Trophoblast cell (in vitro differentiated cells and primary cell): ENCODE measurements at regions not wholly inside any gene's neighbourhood (a gene's known extent, or its start where the extent isn't known, plus 50 kb on each side); places are given as distances from the start of the nearest gene placed in this dataset.

Experiments
- DNase-seq, 2 donors: peaks; one replicate each; pipeline ENCODE4 v3.0.0-alpha.2; 2016
- H2AFZ ChIP-seq: 2 replicates; pipeline ENCODE4 v1.6.1; 2013; ENCODE audit warnings: low read length, moderate library complexity, mild to moderate bottlenecking; ENCODE audit not compliant: insufficient read depth, poor library complexity
- H2AK5ac ChIP-seq: 2 replicates; pipeline ENCODE4 v1.6.1; 2013; ENCODE audit warnings: mild to moderate bottlenecking, low read length
- H2BK120ac ChIP-seq: 2 replicates; pipeline ENCODE4 v1.6.1; 2013; ENCODE audit warnings: low read length, mild to moderate bottlenecking, moderate library complexity; ENCODE audit not compliant: insufficient read depth, poor library complexity
- H2BK12ac ChIP-seq: 2 replicates; pipeline ENCODE4 v1.6.1; 2013; ENCODE audit warnings: mild to moderate bottlenecking, low read length, moderate library complexity
- H2BK5ac ChIP-seq: 2 replicates; pipeline ENCODE4 v1.6.1; 2013; ENCODE audit warnings: low read length, low read depth, moderate library complexity, mild to moderate bottlenecking; ENCODE audit not compliant: poor library complexity
- H3K14ac ChIP-seq: 2 replicates; pipeline ENCODE4 v1.6.1; 2013; ENCODE audit warnings: mild to moderate bottlenecking, low read length
- H3K18ac ChIP-seq: 2 replicates; pipeline ENCODE4 v1.6.1; 2013; ENCODE audit warnings: mild to moderate bottlenecking, low read length
- H3K23ac ChIP-seq: 2 replicates; pipeline ENCODE4 v1.6.1; 2013; ENCODE audit warnings: low read length
- H3K27ac ChIP-seq: 2 replicates; pipeline ENCODE4 v1.5.1; 2013; ENCODE audit warnings: low read depth, mild to moderate bottlenecking, inconsistent platforms, low read length, moderate library complexity
- H3K27me3 ChIP-seq: 2 replicates; pipeline ENCODE4 v1.6.1; 2013; ENCODE audit warnings: inconsistent platforms, mild to moderate bottlenecking, low read length, moderate library complexity; ENCODE audit not compliant: insufficient read depth
- H3K36me3 ChIP-seq, 2 experiments: 1 replicate in 1 of 2; 2 replicates in 1 of 2; pipeline ENCODE4 v1.6.1; 2013; ENCODE audit warnings: low read length in 2 of 2, mild to moderate bottlenecking in 2 of 2, moderate library complexity in 1 of 2; ENCODE audit not compliant: insufficient read depth in 2 of 2, control insufficient read depth in 1 of 2
- H3K4ac ChIP-seq: 2 replicates; pipeline ENCODE4 v1.6.1; 2013; ENCODE audit warnings: low read depth, mild to moderate bottlenecking, low read length, moderate library complexity
- H3K4me1 ChIP-seq, 2 experiments: 1 replicate in 1 of 2; 2 replicates in 1 of 2; pipeline ENCODE4 v1.6.1; 2013; ENCODE audit warnings: low read length in 2 of 2, mild to moderate bottlenecking in 2 of 2, moderate library complexity in 1 of 2; ENCODE audit not compliant: insufficient read depth in 2 of 2, control insufficient read depth in 1 of 2
- H3K4me2 ChIP-seq: 2 replicates; pipeline ENCODE4 v1.6.1; 2013; ENCODE audit warnings: inconsistent platforms, mild to moderate bottlenecking, low read length, moderate library complexity
- H3K4me3 ChIP-seq: 2 replicates; pipeline ENCODE4 v1.5.1; 2013; ENCODE audit warnings: mild to moderate bottlenecking, low read depth, low read length, inconsistent platforms
- H3K79me1 ChIP-seq: one replicate; pipeline ENCODE4 v1.6.1; 2013; ENCODE audit warnings: low read length
- H3K79me2 ChIP-seq: 2 replicates; pipeline ENCODE4 v1.6.1; 2013; ENCODE audit warnings: low read length, mild to moderate bottlenecking; ENCODE audit not compliant: control insufficient read depth, insufficient read depth, poor library complexity
- H3K9ac ChIP-seq: 2 replicates; pipeline ENCODE4 v1.6.1; 2013; ENCODE audit warnings: mild to moderate bottlenecking, low read length
- H3K9me3 ChIP-seq: 2 replicates; pipeline ENCODE4 v1.6.1; 2013; ENCODE audit warnings: low read depth, mild to moderate bottlenecking, control low read depth, inconsistent platforms, low read length; ENCODE audit not compliant: insufficient read depth
- H4K12ac ChIP-seq: 2 replicates; pipeline ENCODE4 v1.6.1; 2013; ENCODE audit warnings: low read depth, mild to moderate bottlenecking, low read length, moderate library complexity
- H4K8ac ChIP-seq: 2 replicates; pipeline ENCODE4 v1.6.1; 2013; ENCODE audit warnings: low read depth, mild to moderate bottlenecking, low read length, moderate library complexity
- H4K91ac ChIP-seq: one replicate; pipeline ENCODE4 v1.6.1; 2013; ENCODE audit warnings: low read depth, mild to moderate bottlenecking, low read length, moderate library complexity
- WGBS: extraction: QIAGEN DNeasy Blood & Tissue Kit; methylation state at CpG from one replicate; pipeline ENCODE4 v1.1.7; 2013; ENCODE audit warnings: missing lambda C conversion rate; ENCODE audit not compliant: insufficient read length, insufficient coverage; ENCODE audit errors: extremely low coverage; 5-methylcytosine and 5-hydroxymethylcytosine counted together

DNA sequence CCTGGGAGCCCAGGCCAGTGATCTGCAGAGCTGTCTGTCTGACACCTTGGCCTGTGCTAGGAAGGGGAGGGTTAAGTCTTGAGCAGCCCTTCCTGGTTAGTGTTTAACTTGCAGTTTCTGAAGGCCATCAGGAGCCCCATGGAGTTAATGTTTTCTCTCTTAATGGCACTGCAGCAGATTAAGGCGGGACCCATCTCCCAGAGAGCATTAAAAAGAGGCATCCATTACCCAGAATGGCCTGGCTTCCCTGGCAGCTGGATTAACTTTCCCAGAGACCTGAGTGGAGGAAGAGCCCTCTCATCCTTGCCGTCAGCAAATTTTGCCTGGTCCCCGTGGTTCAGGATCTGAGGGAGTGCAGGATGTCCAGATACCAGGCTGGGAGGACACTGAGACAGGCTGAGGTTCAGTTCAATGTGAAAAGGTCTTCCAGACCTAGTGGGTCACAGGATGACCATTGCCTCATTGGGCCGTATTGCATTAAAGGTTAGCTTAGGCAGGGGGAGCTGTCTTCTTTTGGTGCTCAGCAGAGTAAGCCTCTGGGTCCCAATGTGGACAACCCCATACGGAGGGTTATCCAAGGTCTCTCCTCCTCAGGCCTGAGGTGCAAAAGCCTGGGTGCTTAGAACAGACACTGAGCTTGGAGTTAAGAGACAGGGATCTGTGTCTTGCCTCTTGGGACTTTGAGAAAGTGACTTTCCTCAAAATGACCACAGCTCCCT lies 522.6 kb downstream of the PTPRU start:
- Histone ChIP-seq H2BK12ac (no peak overlapping the region), H2AFZ (no peak overlapping the region), H2BK5ac (no peak overlapping the region), H3K4me3 (no peak overlapping the region), H3K79me1 (no peaks in the 10 kb centered on the region), H3K27ac (no peak overlapping the region), H4K8ac (no peak overlapping the region), H2AK5ac (no peak overlapping the region), H3K4ac (no peak overlapping the region), H4K91ac (no peak overlapping the region), H3K79me2 (no peaks in the 10 kb centered on the region), H3K9ac (no peak overlapping the region), H3K36me3 (no peaks in the 10 kb centered on the region), H3K4me1 (no peaks in the 10 kb centered on the region), H3K14ac (no peak overlapping the region), H3K18ac (no peak overlapping the region), H2BK120ac (no peak overlapping the region), H4K12ac (no peak overlapping the region), H3K23ac (no peak overlapping the region), H3K9me3 (peaks cover 3% of the 10 kb centered on the region), H3K4me2 (no peak overlapping the region), H3K27me3 (no peaks in the 10 kb centered on the region)
- no peak for DNase-seq
- WGBS = no CpG with 5 or more reads among the region's 5 CpGs

DNA sequence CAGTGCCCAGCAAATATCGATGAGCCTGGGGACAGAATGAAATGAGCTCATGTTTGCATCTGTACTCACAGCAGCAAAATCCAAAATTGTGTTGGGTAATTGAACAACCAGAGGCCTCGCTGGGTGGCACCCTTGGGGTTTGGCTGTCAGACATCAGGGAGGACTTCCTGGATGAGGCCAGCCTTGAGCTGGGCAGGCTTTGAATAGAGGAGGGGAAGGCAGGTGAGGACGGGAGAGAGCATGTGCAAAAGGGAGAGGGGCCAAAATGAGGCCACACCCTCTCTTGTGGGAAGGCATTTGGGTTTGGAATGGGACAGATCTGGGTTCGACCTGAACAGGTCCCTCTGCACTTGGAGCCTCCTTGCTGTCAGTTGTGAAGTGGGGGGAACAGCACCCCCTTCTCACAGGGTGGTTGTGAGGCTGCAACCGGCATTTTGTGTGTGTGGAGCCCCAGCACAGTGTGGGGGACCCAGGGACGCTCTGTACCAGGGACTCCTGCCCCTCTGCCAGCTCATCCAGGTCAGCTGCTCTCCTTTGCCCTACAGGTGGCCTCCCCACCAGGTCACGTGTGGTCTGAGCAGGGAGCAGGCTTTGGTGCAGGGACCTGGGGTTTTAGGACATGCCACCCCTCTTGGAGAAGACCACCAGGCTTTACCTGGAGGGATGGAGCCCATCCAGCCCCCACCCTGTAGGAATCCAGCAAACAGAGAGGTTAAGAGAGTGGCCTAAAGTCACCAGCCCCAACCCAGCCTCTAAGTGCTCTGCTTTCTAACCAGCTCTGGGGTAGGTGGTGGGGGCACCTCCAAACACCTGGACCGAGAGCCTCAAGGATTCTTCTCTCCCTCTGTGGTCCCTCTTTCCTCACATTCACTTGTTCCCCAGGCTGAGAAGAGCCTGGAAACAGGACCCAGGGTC lies 521.8 kb downstream of the PTPRU start:
- Histone ChIP-seq H3K23ac (no peak overlapping the region), H2BK12ac (no peak overlapping the region), H3K4me3 (no peak overlapping the region), H2BK5ac (no peak overlapping the region), H3K79me2 (no peaks in the 10 kb centered on the region), H4K8ac (no peak overlapping the region), H2AFZ (no peak overlapping the region), H3K27me3 (no peaks in the 10 kb centered on the region), H3K14ac (no peak overlapping the region), H4K12ac (no peak overlapping the region), H2BK120ac (no peak overlapping the region), H3K27ac (no peak overlapping the region), H3K4me2 (no peak overlapping the region), H3K79me1 (no peaks in the 10 kb centered on the region), H3K9me3 (peaks cover 2% of the 10 kb centered on the region), H2AK5ac (no peak overlapping the region), H3K4ac (no peak overlapping the region), H3K36me3 (no peaks in the 10 kb centered on the region), H3K4me1 (no peaks in the 10 kb centered on the region), H3K9ac (no peak overlapping the region), H3K18ac (no peak overlapping the region), H4K91ac (no peak overlapping the region)
- no CpG with 5 or more reads among the region's 8 CpGs for WGBS
- DNase-seq = no peak

DNA sequence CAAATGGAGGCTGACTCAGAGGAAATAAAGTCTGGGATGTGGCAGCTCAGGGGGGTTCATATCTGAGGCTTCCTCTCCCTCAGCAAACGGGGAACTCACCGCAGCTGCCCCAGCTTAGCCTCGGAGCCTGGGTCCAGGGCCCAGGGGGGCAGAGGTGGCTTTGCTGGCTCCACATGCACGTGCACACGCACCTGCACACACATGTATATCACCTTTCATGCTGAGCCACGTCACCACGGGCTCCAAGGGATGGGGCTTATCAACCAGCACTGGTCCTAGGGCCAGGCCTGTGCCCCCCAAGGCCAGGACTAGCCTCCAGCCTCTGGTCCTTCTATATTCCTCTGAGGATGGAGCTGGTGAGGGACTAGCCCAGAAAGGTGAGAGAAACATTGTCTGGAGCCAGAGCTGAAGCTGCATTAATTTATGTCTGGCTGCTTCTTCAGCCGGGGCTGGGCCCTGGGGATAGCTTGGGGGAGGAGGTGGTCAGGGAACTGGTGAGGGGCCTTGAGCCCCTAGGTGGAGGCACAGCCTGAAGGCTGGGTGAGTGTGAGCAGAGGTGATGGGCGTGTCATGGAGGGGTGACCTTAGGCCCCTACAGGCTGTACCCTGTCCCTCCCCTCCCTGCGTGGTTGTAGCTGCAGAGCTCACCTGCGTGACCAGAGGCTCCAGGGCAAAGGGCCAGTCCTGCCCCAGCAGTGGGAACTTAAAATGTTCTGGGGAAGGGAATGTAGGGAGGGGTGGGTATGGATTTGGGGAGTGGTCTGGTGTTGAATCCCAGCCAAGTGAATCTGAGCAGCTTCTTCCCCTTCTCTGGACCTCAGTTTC lies 520.8 kb downstream of the PTPRU start:
- Histone ChIP-seq H4K91ac (no peak overlapping the region), H3K27me3 (no peaks in the 10 kb centered on the region), H3K79me2 (no peaks in the 10 kb centered on the region), H3K4ac (no peak overlapping the region), H3K18ac (no peak overlapping the region), H2AFZ (no peak overlapping the region), H3K14ac (no peak overlapping the region), H2BK5ac (no peak overlapping the region), H3K36me3 (no peaks in the 10 kb centered on the region), H3K4me3 (no peak overlapping the region), H4K12ac (no peak overlapping the region), H3K79me1 (no peaks in the 10 kb centered on the region), H4K8ac (no peak overlapping the region), H2AK5ac (no peak overlapping the region), H3K4me2 (no peak overlapping the region), H3K27ac (no peak overlapping the region), H3K23ac (no peak overlapping the region), H3K9me3 (peaks cover 2% of the 10 kb centered on the region), H2BK120ac (no peak overlapping the region), H2BK12ac (no peak overlapping the region), H3K9ac (no peak overlapping the region), H3K4me1 (no peaks in the 10 kb centered on the region)
- no CpG with 5 or more reads among the region's 11 CpGs for WGBS
- DNase-seq = no peak

- no peak overlapping the region for H4K12ac ChIP-seq
- DNase-seq = no peak
- no peak overlapping the region for H3K4me2 ChIP-seq
- H3K4me1 ChIP-seq = no peaks in the 10 kb centered on the region
- H4K8ac ChIP-seq = no peak overlapping the region
- H3K36me3 ChIP-seq = no peaks in the 10 kb centered on the region
- no peak overlapping the region for H3K9ac ChIP-seq
- WGBS = no CpG with 5 or more reads among the region's 5 CpGs
- no peak overlapping the region for H3K23ac ChIP-seq
- H3K18ac ChIP-seq = no peak overlapping the region
- no peak overlapping the region for H2AK5ac ChIP-seq
- H2BK5ac ChIP-seq = no peak overlapping the region
- H2BK12ac ChIP-seq = no peak overlapping the region
- H3K14ac ChIP-seq = no peak overlapping the region
- H3K79me1 ChIP-seq = no peaks in the 10 kb centered on the region
- no peaks in the 10 kb centered on the region for H3K27me3 ChIP-seq
- H3K79me2 ChIP-seq = no peaks in the 10 kb centered on the region
- no peak overlapping the region for H3K27ac ChIP-seq
- H3K4ac ChIP-seq = no peak overlapping the region
- no peak overlapping the region for H4K91ac ChIP-seq
- H2AFZ ChIP-seq = no peak overlapping the region
- no peak overlapping the region for H3K4me3 ChIP-seq
- H2BK120ac ChIP-seq = no peak overlapping the region
- peaks cover 2% of the 10 kb centered on the region for H3K9me3 ChIP-seq
Observed at GRCh38 chr1:29756498-29756897, 520.2 kb downstream of the PTPRU start.
